ENCODE measurements at regions not wholly inside any gene's neighbourhood (a gene's known extent, or its start where the extent isn't known, plus 50 kb on each side); places are given as distances from the start of the nearest gene placed in this dataset.

- WGBS, result 89% methylated on average over 1 of the region's 1 CpG
- Histone ChIP-seq H3K27me3 (no peaks in the 10 kb centered on the region), H3K36me3 (no peaks in the 10 kb centered on the region), H3K27ac (replicated peaks in 1 of 4) (no peak overlapping the region), H3K9me3 (peaks cover 0 to 5% (median 0%) of the 10 kb centered on the region in 4 donors), H3K4me3 (no peak overlapping the region), H3K4me1 (no peaks in the 10 kb centered on the region)
- intact Hi-C loops (cut with DNase I), result no loop called here
- DNase-seq (ENCODE audit: extremely low spot score), result no peak
- TF ChIP-seq CTCF (IDR thresholded peaks at IDR 0.05), result no peak
- TF ChIP-seq POLR2A (IDR thresholded peaks at IDR 0.05; ENCODE audit: low read depth), result no peak
These were observed 474.4 kb upstream of the EDIL3 start for GRCh38 chr5:84859056-84859455.

- no peak for TF ChIP-seq CTCF (IDR thresholded peaks at IDR 0.05)
- no peak for TF ChIP-seq POLR2A (IDR thresholded peaks at IDR 0.05; ENCODE audit: low read depth)
- no peak for TF ChIP-seq POLR2AphosphoS5 (IDR thresholded peaks at IDR 0.05)
- TF ChIP-seq EP300 (IDR thresholded peaks at IDR 0.05), result no peak
- Histone ChIP-seq H3K4me3 (no peak overlapping the region), H3K27me3 (no peaks in the 10 kb centered on the region), H3K36me3 (no peaks in the 10 kb centered on the region), H3K4me1 (no peaks in the 10 kb centered on the region), H3K9me3 (peaks cover 0 to 12% (median 6%) of the 10 kb centered on the region in 4 donors), H3K27ac (replicated peaks in 1 of 4) (no peak overlapping the region)
- intact Hi-C loops (cut with DNase I), result no loop called here
- WGBS, result 93% methylated on average over 1 of the region's 1 CpG
- no peak for DNase-seq (ENCODE audit: extremely low spot score)
These were observed 447.0 kb upstream of the EDIL3 start for GRCh38 chr5:84831701-84832100.

- peaks cover 0 to 12% (median 6%) of the 10 kb centered on the region in 4 donors for H3K9me3 ChIP-seq
- intact Hi-C loops (cut with DNase I), result no loop called here
- no peaks in the 10 kb centered on the region for H3K27me3 ChIP-seq
- no peak for TF ChIP-seq EP300 (IDR thresholded peaks at IDR 0.05)
- TF ChIP-seq CTCF (IDR thresholded peaks at IDR 0.05), result no peak
- no peak for TF ChIP-seq POLR2A (IDR thresholded peaks at IDR 0.05; ENCODE audit: low read depth)
- TF ChIP-seq POLR2AphosphoS5 (IDR thresholded peaks at IDR 0.05), result no peak
- no peak overlapping the region for H3K4me3 ChIP-seq
- no peak for DNase-seq (ENCODE audit: extremely low spot score)
- WGBS, result 100% methylated on average over 3 of the region's 28 CpGs
- H3K36me3 ChIP-seq, result no peaks in the 10 kb centered on the region
- no peaks in the 10 kb centered on the region for H3K4me1 ChIP-seq
- no peak overlapping the region for H3K27ac ChIP-seq (replicated peaks in 1 of 4)
These were observed 445.6 kb upstream of the EDIL3 start for GRCh38 chr5:84830265-84830664.

- no peak for TF ChIP-seq POLR2AphosphoS5 (IDR thresholded peaks at IDR 0.05)
- no peak for TF ChIP-seq CTCF (IDR thresholded peaks at IDR 0.05)
- no peak for TF ChIP-seq EP300 (IDR thresholded peaks at IDR 0.05)
- no peaks in the 10 kb centered on the region for H3K4me1 ChIP-seq
- no peaks in the 10 kb centered on the region for H3K27me3 ChIP-seq
- H3K9me3 ChIP-seq, result peaks cover 0 to 6% (median 6%) of the 10 kb centered on the region in 4 donors
- intact Hi-C loops (cut with DNase I), result no loop called here
- no peak for DNase-seq (ENCODE audit: extremely low spot score)
- no peak overlapping the region for H3K4me3 ChIP-seq
- no peak overlapping the region for H3K27ac ChIP-seq (replicated peaks in 1 of 4)
- WGBS, result 64% methylated on average over 1 of the region's 1 CpG
- H3K36me3 ChIP-seq, result no peaks in the 10 kb centered on the region
These were observed 440.9 kb upstream of the EDIL3 start for GRCh38 chr5:84825606-84826005.

- no peaks in the 10 kb centered on the region for H3K9me3 ChIP-seq
- TF ChIP-seq EP300 (IDR thresholded peaks at IDR 0.05) (no peak), CTCF (IDR thresholded peaks at IDR 0.05) (no peak), POLR2A (IDR thresholded peaks at IDR 0.05; ENCODE audit: low read depth) (no peak), POLR2AphosphoS5 (IDR thresholded peaks at IDR 0.05) (no peak)
- no peak overlapping the region for H3K4me3 ChIP-seq
- no peak overlapping the region for H3K27ac ChIP-seq (replicated peaks in 1 of 4)
- intact Hi-C loops (cut with DNase I), result no loop called here
- H3K27me3 ChIP-seq, result no peaks in the 10 kb centered on the region
- no peaks in the 10 kb centered on the region for H3K36me3 ChIP-seq
- WGBS, result 74% methylated on average over 3 of the region's 3 CpGs
- no peaks in the 10 kb centered on the region for H3K4me1 ChIP-seq
- no peak for DNase-seq (ENCODE audit: extremely low spot score)
These were observed 437.2 kb upstream of the EDIL3 start for GRCh38 chr5:84821924-84822323.

Measured in esophagus muscularis mucosa (tissue), 4 donors.